ENCODE measurements at regions not wholly inside any gene's neighbourhood (a gene's known extent, or its start where the extent isn't known, plus 50 kb on each side); places are given as distances from the start of the nearest gene placed in this dataset.

DNA sequence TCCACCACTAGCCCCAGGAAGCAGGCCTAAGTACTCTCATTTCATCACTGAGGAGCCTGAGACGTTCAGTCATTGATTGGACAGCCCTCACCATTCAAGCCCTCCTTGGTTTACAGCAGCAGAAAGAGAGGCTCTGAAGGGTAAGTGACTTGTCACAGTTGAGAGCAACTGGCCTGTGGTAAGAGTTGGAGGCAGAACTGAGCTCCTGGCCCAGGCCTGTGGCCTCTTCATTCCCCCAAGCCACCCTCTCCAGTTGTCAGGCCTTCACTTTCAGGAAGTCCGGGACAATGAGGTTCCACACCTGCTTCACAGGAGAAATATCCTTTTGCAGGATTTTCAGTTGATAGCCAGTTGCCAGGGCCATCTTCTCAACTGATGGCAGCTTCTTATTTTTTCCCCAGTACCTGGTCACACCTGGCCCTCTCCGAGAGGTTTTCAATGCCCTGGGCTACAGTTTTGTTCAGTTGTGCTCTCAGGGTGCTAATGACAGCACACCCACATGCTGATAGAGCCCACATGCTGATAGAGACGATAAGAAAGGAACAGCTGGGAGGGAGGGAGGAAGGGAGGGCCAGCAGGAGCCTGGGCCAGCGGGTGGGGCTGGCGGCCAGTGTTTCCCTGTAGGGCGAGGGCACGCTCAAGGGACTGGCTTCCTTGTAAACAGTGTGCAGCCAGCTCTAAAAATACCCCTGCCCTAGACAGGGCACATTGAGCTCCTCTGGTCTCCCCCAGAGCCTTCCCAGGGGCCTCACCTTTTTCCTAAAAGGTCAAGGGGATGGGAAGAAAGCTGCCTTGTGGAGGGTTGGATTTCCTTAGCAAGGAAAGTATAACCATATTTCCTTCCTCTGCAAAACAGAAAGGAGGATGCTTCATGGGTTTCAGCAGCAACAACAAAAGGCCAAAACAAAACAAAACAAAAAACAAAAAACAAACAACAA lies 112.7 kb upstream of the JUN start:
- Histone ChIP-seq H3K36me3 (no peaks in the 10 kb centered on the region), H3K9me3 (no peaks in the 10 kb centered on the region), H3K27me3 (no peaks in the 10 kb centered on the region), H3K27ac (peak overlapping the region; percentile 5 to 79 (median 45)), H3K4me1 (peaks cover 33 to 83% (median 35%) of the 10 kb centered on the region in 3 donors), H3K4me3 (no peak overlapping the region)
- intact Hi-C loops (cut with DNase I) = loop anchor here (10.0 kb wide), 1 partner anchor 112 kb away; the partner anchor contains the start of gene JUN
- WGBS, 2 donors = 51 to 53% methylated on average over 7 to 8 of the region's 8 CpGs
- TF ChIP-seq CTCF (IDR thresholded peaks at IDR 0.05) (no peak), POLR2A (IDR thresholded peaks at IDR 0.05) (no peak)
- DNase-seq = no peak

DNA sequence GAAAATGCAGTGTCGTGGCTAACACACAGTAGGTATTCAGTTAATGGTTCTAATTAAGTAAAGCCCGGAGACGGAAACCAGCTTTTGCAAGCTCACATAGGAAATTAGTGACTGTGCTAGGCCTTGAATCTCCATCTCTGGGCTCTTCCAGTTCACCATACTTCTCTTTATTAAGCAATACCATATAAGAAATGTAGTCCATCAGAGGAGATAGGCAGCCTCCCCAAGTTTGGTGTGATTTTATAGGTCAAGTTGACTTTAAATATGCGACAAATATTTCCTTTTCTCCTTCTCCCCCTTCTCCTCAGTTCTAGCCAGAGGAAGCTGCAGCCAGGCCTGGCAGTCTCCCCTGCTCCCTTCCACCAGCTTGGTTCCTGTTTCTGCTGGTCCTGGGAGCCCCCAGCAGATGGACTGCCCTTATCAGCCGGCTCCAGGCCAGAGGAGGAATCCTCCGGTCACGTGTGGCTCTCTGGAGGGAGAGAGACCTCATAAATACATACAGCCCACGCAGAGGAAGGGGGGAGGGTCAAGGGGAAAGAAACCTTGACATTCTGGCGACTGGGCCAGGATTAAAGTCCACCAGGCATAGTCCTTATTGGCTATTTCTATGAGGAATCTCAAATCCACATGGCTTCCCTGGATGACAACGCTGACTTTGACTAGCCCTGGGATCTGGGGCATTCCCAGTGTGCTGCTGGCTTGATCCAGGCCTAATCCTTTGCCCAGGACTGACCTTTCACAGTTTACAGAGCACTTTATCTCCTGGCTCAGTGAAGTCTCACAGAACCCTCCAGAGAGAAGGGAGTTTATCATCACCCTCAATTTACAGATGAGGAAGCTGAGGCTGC lies 115.1 kb upstream of the JUN start:
- DNase-seq = no peak

GRCh38 chr1:58899587-58900271 lies 115.9 kb upstream of the JUN start:
- TF ChIP-seq POLR2A (IDR thresholded peaks at IDR 0.05) (no peak), CTCF (IDR thresholded peaks at IDR 0.05) (no peak)
- H3K36me3 ChIP-seq = no peaks in the 10 kb centered on the region
- H3K27me3 ChIP-seq = no peaks in the 10 kb centered on the region
- WGBS, 2 donors = 85 to 87% methylated on average over 10 to 11 of the region's 11 CpGs
- H3K9me3 ChIP-seq = no peaks in the 10 kb centered on the region
- DNase-seq = no peak
- H3K27ac ChIP-seq = peak overlapping the region in 3 of 4 donors; percentile 65 to 80 (median 73)
- peaks cover 29 to 83% (median 40%) of the 10 kb centered on the region in 3 donors for H3K4me1 ChIP-seq
- intact Hi-C loops (cut with DNase I) = loop anchor here (10.0 kb wide), 1 partner anchor 115 kb away; the partner anchor contains the start of gene JUN
- no peak overlapping the region for H3K4me3 ChIP-seq

More for the DNA sequence above, 115.1 kb upstream of the JUN start:
- TF ChIP-seq POLR2A (IDR thresholded peaks at IDR 0.05) (no peak), CTCF (IDR thresholded peaks at IDR 0.05) (no peak)
- H3K36me3 ChIP-seq = no peaks in the 10 kb centered on the region
- intact Hi-C loops (cut with DNase I) = loop anchor here (10.0 kb wide), 1 partner anchor 114 kb away; the partner anchor contains the start of gene JUN
- H3K9me3 ChIP-seq = no peaks in the 10 kb centered on the region
- H3K27ac ChIP-seq = peak overlapping the region in 3 of 4 donors; percentile 65 to 80 (median 73)
- no peak overlapping the region for H3K4me3 ChIP-seq
- WGBS, 2 donors = 49 to 62% methylated on average over 6 to 9 of the region's 10 CpGs
- H3K27me3 ChIP-seq = no peaks in the 10 kb centered on the region
- H3K4me1 ChIP-seq = peaks cover 29 to 83% (median 36%) of the 10 kb centered on the region in 3 donors

GRCh38 chr1:58900396-58900795 lies 116.5 kb upstream of the JUN start:
- peak overlapping the region in 3 of 4 donors; percentile 65 to 80 (median 73) for H3K27ac ChIP-seq
- 48 to 74% methylated on average over 3 of the region's 3 CpGs for WGBS, 2 donors
- no peak overlapping the region for H3K4me3 ChIP-seq
- DNase-seq = no peak
- no peaks in the 10 kb centered on the region for H3K36me3 ChIP-seq
- no peak for TF ChIP-seq POLR2A (IDR thresholded peaks at IDR 0.05)
- no peak for TF ChIP-seq CTCF (IDR thresholded peaks at IDR 0.05)
- H3K27me3 ChIP-seq = no peaks in the 10 kb centered on the region
- intact Hi-C loops (cut with DNase I) = no loop called here
- no peaks in the 10 kb centered on the region for H3K9me3 ChIP-seq
- H3K4me1 ChIP-seq = peaks cover 23 to 79% (median 34%) of the 10 kb centered on the region in 3 donors
